H9 (cell line): ENCODE measurements at regions not wholly inside any gene's neighbourhood (a gene's known extent, or its start where the extent isn't known, plus 50 kb on each side); places are given as distances from the start of the nearest gene placed in this dataset.

ENCODE experiments used
- DNase-seq: peaks from one replicate; pipeline ENCODE4 v3.0.0-alpha.2; 2017
- H2AFZ ChIP-seq: one replicate; pipeline ENCODE4 v1.6.1; 2013; ENCODE audit warnings: mild to moderate bottlenecking, low read length, control low read depth, moderate library complexity
- H2AK5ac ChIP-seq: 2 replicates; pipeline ENCODE4 v1.6.1; 2013; ENCODE audit warnings: low read length, control low read depth, mixed read lengths; ENCODE audit not compliant: insufficient read length
- H2BK120ac ChIP-seq: one replicate; pipeline ENCODE4 v1.6.1; 2013; ENCODE audit warnings: low read depth, mild to moderate bottlenecking, low read length, control low read depth, inconsistent platforms; ENCODE audit not compliant: poor library complexity, severe bottlenecking
- H2BK12ac ChIP-seq: 2 replicates; pipeline ENCODE4 v1.6.1; 2013; ENCODE audit warnings: low read length, control low read depth, mixed read lengths, low read depth; ENCODE audit not compliant: insufficient read length
- H2BK15ac ChIP-seq: 2 replicates; pipeline ENCODE4 v1.6.1; 2013; ENCODE audit warnings: low read depth, low read length, control low read depth
- H2BK20ac ChIP-seq: one replicate; pipeline ENCODE4 v1.6.1; 2013; ENCODE audit warnings: low read depth, mild to moderate bottlenecking, low read length, control low read depth, inconsistent platforms; ENCODE audit not compliant: poor library complexity, severe bottlenecking
- H2BK5ac ChIP-seq: 2 replicates; pipeline ENCODE4 v1.6.1; 2013; ENCODE audit warnings: low read length, control low read depth, mixed read lengths; ENCODE audit not compliant: insufficient read length
- H3K14ac ChIP-seq: 2 replicates; pipeline ENCODE4 v1.6.1; 2013; ENCODE audit warnings: low read length, control low read depth; ENCODE audit not compliant: insufficient read depth
- H3K18ac ChIP-seq: 2 replicates; pipeline ENCODE4 v1.6.1; 2013; ENCODE audit warnings: low read depth, mild to moderate bottlenecking, mixed read lengths, low read length, control low read depth; ENCODE audit not compliant: insufficient read length
- H3K23ac ChIP-seq: 2 replicates; pipeline ENCODE4 v1.6.1; 2013; ENCODE audit warnings: low read length, control low read depth, mixed read lengths, low read depth; ENCODE audit not compliant: insufficient read length
- H3K23me2 ChIP-seq: 2 replicates; pipeline ENCODE4 v1.6.1; 2013; ENCODE audit warnings: low read depth, mild to moderate bottlenecking, mixed read lengths, low read length, control low read depth; ENCODE audit not compliant: insufficient read length, poor library complexity, severe bottlenecking
- H3K27ac ChIP-seq: 2 replicates; pipeline ENCODE4 v1.5.1; 2013; ENCODE audit warnings: low read length, control low read depth, mixed read lengths, low read depth; ENCODE audit not compliant: insufficient read length
- H3K27me3 ChIP-seq: 2 replicates; pipeline ENCODE4 v1.6.1; 2013; ENCODE audit warnings: low read length, control low read depth, inconsistent platforms; ENCODE audit not compliant: insufficient read depth
- H3K4ac ChIP-seq: 2 replicates; pipeline ENCODE4 v1.6.1; 2013; ENCODE audit warnings: low read depth, mild to moderate bottlenecking, control low read depth, inconsistent platforms, low read length, moderate library complexity
- H3K4me1 ChIP-seq: 2 replicates; pipeline ENCODE4 v1.6.1; 2013; ENCODE audit warnings: low read length, control low read depth, inconsistent platforms; ENCODE audit not compliant: insufficient read depth
- H3K4me2 ChIP-seq: 2 replicates; pipeline ENCODE4 v1.6.1; 2013; ENCODE audit warnings: low read length, control low read depth, mixed read lengths; ENCODE audit not compliant: insufficient read length, insufficient read depth
- H3K56ac ChIP-seq: 2 replicates; pipeline ENCODE4 v1.6.1; 2013; ENCODE audit warnings: low read depth, mild to moderate bottlenecking, mixed read lengths, low read length, control low read depth; ENCODE audit not compliant: insufficient read length
- H3K79me1 ChIP-seq: 2 replicates; pipeline ENCODE4 v1.6.1; 2013; ENCODE audit warnings: low read depth, mild to moderate bottlenecking, moderate library complexity, low read length, control low read depth, inconsistent platforms; ENCODE audit not compliant: insufficient read depth, poor library complexity, severe bottlenecking
- H3K79me2 ChIP-seq: 2 replicates; pipeline ENCODE4 v1.6.1; 2013; ENCODE audit warnings: low read length, control low read depth, inconsistent platforms; ENCODE audit not compliant: insufficient read depth
- H3K9ac ChIP-seq: 2 replicates; pipeline ENCODE4 v1.6.1; 2013; ENCODE audit warnings: low read length, control low read depth, mixed read lengths; ENCODE audit not compliant: insufficient read length; ENCODE audit errors: extremely low read depth
- H3K9me3 ChIP-seq: one replicate; pipeline ENCODE4 v1.6.1; 2013; ENCODE audit warnings: low read depth, low read length, inconsistent platforms; ENCODE audit not compliant: control insufficient read depth
- H3T11ph ChIP-seq: one replicate; pipeline ENCODE4 v1.6.1; 2013; ENCODE audit warnings: mild to moderate bottlenecking, low read length, control low read depth, inconsistent platforms
- H4K20me1 ChIP-seq: one replicate; pipeline ENCODE4 v1.6.1; 2013; ENCODE audit not compliant: control insufficient read depth, insufficient read length, insufficient read depth
- H4K5ac ChIP-seq: 2 replicates; pipeline ENCODE4 v1.6.1; 2013; ENCODE audit warnings: low read depth, mild to moderate bottlenecking, mixed read lengths, low read length, control low read depth; ENCODE audit not compliant: insufficient read length
- H4K8ac ChIP-seq: replicated peaks from 2 replicates; pipeline ENCODE4 v1.6.1; 2013; ENCODE audit warnings: low read length, control low read depth, mixed read lengths, low read depth; ENCODE audit not compliant: insufficient read length
- H4K91ac ChIP-seq: 2 replicates; pipeline ENCODE4 v1.6.1; 2013; ENCODE audit warnings: low read depth, mild to moderate bottlenecking, moderate library complexity, mixed read lengths, low read length, control low read depth; ENCODE audit not compliant: insufficient read length
- H3K27ac Mint-ChIP-seq, 3 experiments: 2 replicates in 2 of 3; 3 replicates in 1 of 3; pipeline ENCODE4 v1.8.0; 2020 to 2021; ENCODE audit warnings: mixed read lengths in 3 of 3, mild to moderate bottlenecking in 1 of 3, moderate library complexity in 1 of 3
- H3K27me3 Mint-ChIP-seq: 2 replicates; pipeline ENCODE4 v1.8.0; 2021; ENCODE audit warnings: low read depth, mild to moderate bottlenecking, moderate library complexity, mixed read lengths
- H3K36me3 Mint-ChIP-seq, 3 experiments: 2 replicates in 2 of 3; 3 replicates in 1 of 3; pipeline ENCODE4 v1.8.0; 2020 to 2021; ENCODE audit warnings: low read depth in 3 of 3, mixed read lengths in 3 of 3; ENCODE audit not compliant: insufficient read depth in 1 of 3
- H3K4me1 Mint-ChIP-seq, 2 experiments: 2 replicates each; pipeline ENCODE4 v1.8.0; 2020; ENCODE audit warnings: mixed read lengths in 2 of 2
- H3K4me3 Mint-ChIP-seq, 2 experiments: 2 replicates in 1 of 2; 3 replicates in 1 of 2; pipeline ENCODE4 v1.8.0; 2020 to 2021; ENCODE audit warnings: mild to moderate bottlenecking in 2 of 2, mixed read lengths in 2 of 2, moderate library complexity in 1 of 2
- H3K9me3 Mint-ChIP-seq, 2 experiments: 2 replicates in 1 of 2; 3 replicates in 1 of 2; pipeline ENCODE4 v1.8.0; 2020; ENCODE audit warnings: mild to moderate bottlenecking in 2 of 2, mixed read lengths in 2 of 2, moderate library complexity in 1 of 2
- TF ChIP-seq, protein P1 (sequence below): fragments of 200-600 bp; sonication (generic); conservative IDR thresholded peaks from 3 replicates; pipeline ENCODE4 v1.8.0; 2021; ENCODE audit warnings: antibody characterized with exemption, mild to moderate bottlenecking

- H3K4me1 Mint-ChIP-seq = peaks cover 7 to 9% of the 10 kb centered on the region in 2 experiments; a peak in 3 of 4 replicates
- Histone ChIP-seq H3K14ac (no peak overlapping the region), H3K4ac (no peak overlapping the region), H2BK12ac (no peak overlapping the region), H2BK15ac (no peak overlapping the region), H3K79me2 (no peaks in the 10 kb centered on the region), H2AK5ac (no peak overlapping the region), H3K56ac (no peak overlapping the region), H3K18ac (no peak overlapping the region), H3K79me1 (no peaks in the 10 kb centered on the region), H4K8ac (no peak overlapping the region), H3T11ph (no peak overlapping the region), H3K9ac (no peak overlapping the region), H2AFZ (no peak overlapping the region), H2BK120ac (no peak overlapping the region), H3K23ac (no peak overlapping the region), H4K91ac (no peak overlapping the region), H3K27ac (no peak overlapping the region), H2BK5ac (no peak overlapping the region), H3K27me3 (no peaks in the 10 kb centered on the region), H3K4me2 (no peak overlapping the region), H4K5ac (no peak overlapping the region), H3K9me3 (no peaks in the 10 kb centered on the region), H2BK20ac (no peak overlapping the region), H4K20me1 (peaks cover 2% of the 10 kb centered on the region), H3K23me2 (no peaks in the 10 kb centered on the region), H3K4me1 (no peaks in the 10 kb centered on the region)
- TF ChIP-seq, protein P1, sequence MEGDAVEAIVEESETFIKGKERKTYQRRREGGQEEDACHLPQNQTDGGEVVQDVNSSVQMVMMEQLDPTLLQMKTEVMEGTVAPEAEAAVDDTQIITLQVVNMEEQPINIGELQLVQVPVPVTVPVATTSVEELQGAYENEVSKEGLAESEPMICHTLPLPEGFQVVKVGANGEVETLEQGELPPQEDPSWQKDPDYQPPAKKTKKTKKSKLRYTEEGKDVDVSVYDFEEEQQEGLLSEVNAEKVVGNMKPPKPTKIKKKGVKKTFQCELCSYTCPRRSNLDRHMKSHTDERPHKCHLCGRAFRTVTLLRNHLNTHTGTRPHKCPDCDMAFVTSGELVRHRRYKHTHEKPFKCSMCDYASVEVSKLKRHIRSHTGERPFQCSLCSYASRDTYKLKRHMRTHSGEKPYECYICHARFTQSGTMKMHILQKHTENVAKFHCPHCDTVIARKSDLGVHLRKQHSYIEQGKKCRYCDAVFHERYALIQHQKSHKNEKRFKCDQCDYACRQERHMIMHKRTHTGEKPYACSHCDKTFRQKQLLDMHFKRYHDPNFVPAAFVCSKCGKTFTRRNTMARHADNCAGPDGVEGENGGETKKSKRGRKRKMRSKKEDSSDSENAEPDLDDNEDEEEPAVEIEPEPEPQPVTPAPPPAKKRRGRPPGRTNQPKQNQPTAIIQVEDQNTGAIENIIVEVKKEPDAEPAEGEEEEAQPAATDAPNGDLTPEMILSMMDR = no peak
- DNase-seq = no peak
- peaks cover 0 to 14% (median 2%) of the 10 kb centered on the region in 3 experiments; a peak in 3 of 7 replicates for H3K36me3 Mint-ChIP-seq
- H3K27me3 Mint-ChIP-seq = peaks cover 4% of the 10 kb centered on the region; the same call in 1 of the 2 replicates
- H3K9me3 Mint-ChIP-seq = peaks cover 12 to 13% of the 10 kb centered on the region in 2 experiments
- H3K27ac Mint-ChIP-seq = no peak overlapping the region
- no peak overlapping the region for H3K4me3 Mint-ChIP-seq
Observed at GRCh38 chr12:118706437-118706836, 274.9 kb upstream of the SRRM4 start.
